GM11168 (cell line): ENCODE measurements at regions not wholly inside any gene's neighbourhood (a gene's known extent, or its start where the extent isn't known, plus 50 kb on each side); places are given as distances from the start of the nearest gene placed in this dataset.
"Not testable (repeated sequence)": the region's sequence is repeated elsewhere in the genome, so short reads cannot be mapped to it uniquely, and the experiment has no call there.

Experiments used
- in situ Hi-C: fragments of 300-500 bp; cut with MboI; formaldehyde crosslinking; loops from one replicate; pipeline ENCODE4 v1.12.0; 2022; ENCODE audit warnings: low sequenced_read_pairs; ENCODE audit not compliant: unreplicated experiment

GRCh38 chr2:90298983-90299382 is 1607.5 kb downstream of the RPIA start:
- in situ Hi-C loops, result loop anchor here (10.0 kb wide), 1 partner anchor 1206 kb away; no protein-coding TSS in a partner anchor

- in situ Hi-C loops, result not testable (repeated sequence)
These were observed 1631.5 kb downstream of the RPIA start for GRCh38 chr2:90322982-90323381.

GRCh38 chr2:90323612-90324558 is 1632.4 kb downstream of the RPIA start:
- in situ Hi-C loops, result not testable (repeated sequence)

GRCh38 chr2:90324672-90325071 is 1633.2 kb downstream of the RPIA start:
- in situ Hi-C loops, result not testable (repeated sequence)

GRCh38 chr2:90325796-90326353 is 1634.4 kb downstream of the RPIA start:
- in situ Hi-C loops, result not testable (repeated sequence)

GRCh38 chr2:90355546-90355945 is 1664.1 kb downstream of the RPIA start:
- in situ Hi-C loops, result not testable (repeated sequence)

- in situ Hi-C loops, result not testable (repeated sequence)
These were observed 1667.9 kb downstream of the RPIA start for GRCh38 chr2:90359344-90359743.

- in situ Hi-C loops, result not testable (repeated sequence)
These were observed 1668.6 kb downstream of the RPIA start for GRCh38 chr2:90359887-90360730.

- in situ Hi-C loops, result not testable (repeated sequence)
These were observed 1669.2 kb downstream of the RPIA start for GRCh38 chr2:90360731-90361035.
